HEK293 (cell line): ENCODE measurements at regions not wholly inside any gene's neighbourhood (a gene's known extent, or its start where the extent isn't known, plus 50 kb on each side); places are given as distances from the start of the nearest gene placed in this dataset.

Experiments
- CTCF ChIA-PET: fragments of 350-600 bp; formaldehyde crosslinking; extraction: SDS; loops from one replicate; lab custom pipeline; 2021; ENCODE audit warnings: antibody characterized with exemption; lab: Yijun Ruan, JAX
- POLR2A ChIA-PET: fragments of 300-600 bp; formaldehyde crosslinking; extraction: SDS; loops from one replicate; lab custom pipeline; 2020; ENCODE audit warnings: antibody characterized with exemption, inconsistent platforms; lab: Yijun Ruan, JAX
- H3K27ac ChIP-seq: fragments of 200-500 bp; sonication (Bioruptor generic); 2 replicates; pipeline ENCODE4 v1.5.1; 2014; ENCODE audit warnings: low read depth, low read length, control low read depth, inconsistent platforms; ENCODE audit errors: extremely low read depth
- H3K36me3 ChIP-seq, 2 experiments: fragments of 200-500 bp in 1 of 2; sonication (Bioruptor generic) in 1 of 2; 1 replicate in 1 of 2; 2 replicates in 1 of 2; pipeline ENCODE4 v1.5.1; 2014 to 2017; ENCODE audit warnings: inconsistent platforms in 2 of 2, low read length in 2 of 2; ENCODE audit not compliant: control insufficient read depth in 2 of 2, insufficient read depth in 1 of 2
- H3K4me1 ChIP-seq: fragments of 200-500 bp; sonication (Bioruptor generic); 2 replicates; pipeline ENCODE4 v1.5.1; 2014; ENCODE audit warnings: mild to moderate bottlenecking, low read length, inconsistent platforms; ENCODE audit not compliant: control insufficient read depth, insufficient read depth
- H3K4me3 ChIP-seq: 2 replicates; pipeline ENCODE4 v1.5.1; 2011; ENCODE audit warnings: low read depth, mild to moderate bottlenecking, control low read depth, low read length, moderate library complexity
- H3K9me3 ChIP-seq: fragments of 200-500 bp; sonication (Bioruptor generic); 2 replicates; pipeline ENCODE4 v1.5.1; 2014; ENCODE audit warnings: low read depth, low read length, inconsistent platforms; ENCODE audit not compliant: control insufficient read depth, insufficient read depth
- HOXA7 ChIP-seq: sonication (generic); formaldehyde crosslinking; IDR thresholded peaks from 2 replicates; pipeline ENCODE4 v1.8.1; 2022; ENCODE audit warnings: missing genetic modification reagents, borderline replicate concordance
- TCF7L2 ChIP-seq: IDR thresholded peaks from 2 replicates; pipeline ENCODE4 v1.6.1; 2011; ENCODE audit warnings: low read depth, mild to moderate bottlenecking, inconsistent platforms, low read length, moderate library complexity, borderline replicate concordance
- TRIM28 ChIP-seq: IDR thresholded peaks from 2 replicates; pipeline ENCODE4 v1.6.1; 2011; ENCODE audit warnings: low read length, control low read depth, borderline replicate concordance
- YY1 ChIP-seq: fragments of 450-650 bp; formaldehyde crosslinking; IDR thresholded peaks from 2 replicates; pipeline ENCODE4 v1.5.1; 2018; ENCODE audit warnings: missing biosample characterization, missing genetic modification characterization
- YY2 ChIP-seq: fragments of 450-650 bp; formaldehyde crosslinking; IDR thresholded peaks from 2 replicates; pipeline ENCODE4 v1.5.1; 2016; ENCODE audit warnings: missing biosample characterization, missing genetic modification characterization
- ZBTB20 ChIP-seq: fragments of 450-650 bp; formaldehyde crosslinking; IDR thresholded peaks from 2 replicates; pipeline ENCODE4 v1.5.1; 2016; ENCODE audit warnings: missing biosample characterization, missing genetic modification characterization
- ZFP69B ChIP-seq: fragments of 450-650 bp; formaldehyde crosslinking; IDR thresholded peaks from 2 replicates; pipeline ENCODE4 v1.5.1; 2016; ENCODE audit warnings: missing biosample characterization, missing genetic modification characterization
- ZNF114 ChIP-seq: fragments of 450-650 bp; formaldehyde crosslinking; IDR thresholded peaks from 2 replicates; pipeline ENCODE4 v1.5.0; 2017; ENCODE audit warnings: missing biosample characterization, missing genetic modification characterization
- ZNF121 ChIP-seq: fragments of 450-650 bp; formaldehyde crosslinking; IDR thresholded peaks from 2 replicates; pipeline ENCODE4 v1.5.1; 2016; ENCODE audit warnings: missing biosample characterization, missing genetic modification characterization
- ZNF174 ChIP-seq: fragments of 450-650 bp; formaldehyde crosslinking; IDR thresholded peaks from 2 replicates; pipeline ENCODE4 v1.5.0; 2017; ENCODE audit warnings: missing biosample characterization, mild to moderate bottlenecking, missing genetic modification characterization
- ZNF335 ChIP-seq: fragments of 450-650 bp; formaldehyde crosslinking; conservative IDR thresholded peaks from 2 replicates; pipeline ENCODE4 v1.5.1; 2016; ENCODE audit warnings: missing biosample characterization, missing genetic modification characterization
- ZNF510 ChIP-seq: fragments of 450-650 bp; formaldehyde crosslinking; IDR thresholded peaks from 2 replicates; pipeline ENCODE4 v1.5.1; 2018; ENCODE audit warnings: mild to moderate bottlenecking, missing genetic modification characterization, missing biosample characterization; ENCODE audit not compliant: insufficient replicate concordance
- ZNF548 ChIP-seq: fragments of 450-650 bp; formaldehyde crosslinking; IDR thresholded peaks from 2 replicates; pipeline ENCODE4 v1.5.1; 2016; ENCODE audit warnings: missing biosample characterization, missing genetic modification characterization
- ZNF571 ChIP-seq: fragments of 450-650 bp; formaldehyde crosslinking; IDR thresholded peaks from 2 replicates; pipeline ENCODE4 v1.5.0; 2017; ENCODE audit warnings: missing biosample characterization, missing genetic modification characterization
- ZNF600 ChIP-seq: fragments of 450-650 bp; formaldehyde crosslinking; IDR thresholded peaks from 2 replicates; pipeline ENCODE4 v1.5.1; 2016; ENCODE audit warnings: missing biosample characterization, missing genetic modification characterization
- ZNF701 ChIP-seq: fragments of 450-650 bp; formaldehyde crosslinking; IDR thresholded peaks from 2 replicates; pipeline ENCODE4 v1.5.1; 2016; ENCODE audit warnings: missing biosample characterization, missing genetic modification characterization
- ZNF776 ChIP-seq: fragments of 450-650 bp; formaldehyde crosslinking; IDR thresholded peaks from 2 replicates; pipeline ENCODE4 v1.5.0; 2017; ENCODE audit warnings: missing biosample characterization, missing genetic modification characterization, borderline replicate concordance
- ZNF791 ChIP-seq: fragments of 450-650 bp; formaldehyde crosslinking; IDR thresholded peaks from 2 replicates; pipeline ENCODE4 v1.5.1; 2016; ENCODE audit warnings: missing biosample characterization, missing genetic modification characterization
- ZXDB ChIP-seq: fragments of 450-650 bp; formaldehyde crosslinking; IDR thresholded peaks from 2 replicates; pipeline ENCODE4 v1.5.1; 2016; ENCODE audit warnings: missing biosample characterization, missing genetic modification characterization
- TF ChIP-seq, protein P1 (sequence below): fragments of 450-650 bp; formaldehyde crosslinking; IDR thresholded peaks from 2 replicates; pipeline ENCODE4 v1.5.1; 2017; ENCODE audit warnings: missing biosample characterization, missing genetic modification characterization
- TF ChIP-seq, protein P2 (sequence below): fragments of 450-650 bp; formaldehyde crosslinking; IDR thresholded peaks from 2 replicates; pipeline ENCODE4 v1.5.1; 2016; ENCODE audit warnings: missing biosample characterization, missing genetic modification characterization
- TF ChIP-seq, protein P3 (sequence below): fragments of 450-650 bp; formaldehyde crosslinking; IDR thresholded peaks from 2 replicates; pipeline ENCODE4 v1.5.1; 2016; ENCODE audit warnings: missing biosample characterization, missing genetic modification characterization
- TF ChIP-seq, protein P4 (sequence below): fragments of 450-650 bp; formaldehyde crosslinking; IDR thresholded peaks from 2 replicates; pipeline ENCODE4 v1.5.0; 2017; ENCODE audit warnings: missing biosample characterization, missing genetic modification characterization, borderline replicate concordance

DNA sequence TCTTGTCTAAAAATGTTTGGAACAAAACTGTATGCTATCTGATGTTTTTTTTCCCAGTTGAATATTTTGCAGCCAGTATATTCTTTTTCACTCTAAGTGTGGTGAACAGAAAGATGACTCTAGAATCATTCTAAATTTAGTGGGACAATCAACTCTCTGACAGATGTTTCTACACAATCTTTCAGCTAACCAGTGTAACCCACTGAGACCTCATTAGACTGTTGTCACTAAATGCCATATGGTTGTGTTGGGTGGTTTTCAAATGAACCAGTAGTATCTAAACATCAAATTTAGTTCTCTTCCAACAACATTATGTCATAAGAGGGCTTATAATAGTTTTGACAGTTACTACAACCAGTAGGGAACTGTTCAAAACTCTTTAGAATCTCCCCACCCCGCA lies 129.6 kb upstream of the PRLR start:
- Histone ChIP-seq H3K4me3 (no peak overlapping the region), H3K36me3 (no peaks in the 10 kb centered on the region), H3K9me3 (no peaks in the 10 kb centered on the region), H3K27ac (no peak overlapping the region), H3K4me1 (no peaks in the 10 kb centered on the region)
- ChIA-PET POLR2A (no interaction called here), CTCF (no interaction called here)
- TF ChIP-seq ZFP69B (tag by site-specific recombination): no peak

DNA sequence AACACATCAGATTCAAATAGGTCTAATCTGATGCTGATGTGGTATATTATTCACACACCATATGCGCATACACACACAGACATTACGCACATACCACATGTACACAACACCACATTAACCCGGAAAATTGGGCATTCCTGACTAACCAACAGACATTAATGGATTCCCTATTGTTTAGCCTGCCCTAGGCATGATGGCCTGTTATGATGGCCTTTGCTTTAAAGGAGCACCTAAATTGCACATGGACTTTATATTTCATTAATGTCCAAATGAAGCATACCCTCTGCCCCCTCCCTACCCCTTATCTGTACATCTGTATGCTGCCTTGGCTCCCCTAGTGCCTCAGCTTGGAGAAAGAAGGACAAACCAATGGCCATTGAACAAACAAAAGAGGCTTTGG lies 127.7 kb upstream of the PRLR start:
- Histone ChIP-seq H3K36me3 (no peaks in the 10 kb centered on the region), H3K9me3 (no peaks in the 10 kb centered on the region), H3K4me3 (no peak overlapping the region), H3K4me1 (no peaks in the 10 kb centered on the region), H3K27ac (no peak overlapping the region)
- TF ChIP-seq ZNF121 (no peak), ZNF776 (tag by site-specific recombination) (no peak), ZNF174 (tag by site-specific recombination) (no peak), ZNF791 (no peak), YY1 (tag by site-specific recombination) (no peak), ZNF571 (tag by site-specific recombination) (no peak), ZNF335 (tag by site-specific recombination) (no peak), HOXA7 (no peak), YY2 (tag by site-specific recombination) (no peak), ZXDB (no peak)
- TF ChIP-seq, protein P1, sequence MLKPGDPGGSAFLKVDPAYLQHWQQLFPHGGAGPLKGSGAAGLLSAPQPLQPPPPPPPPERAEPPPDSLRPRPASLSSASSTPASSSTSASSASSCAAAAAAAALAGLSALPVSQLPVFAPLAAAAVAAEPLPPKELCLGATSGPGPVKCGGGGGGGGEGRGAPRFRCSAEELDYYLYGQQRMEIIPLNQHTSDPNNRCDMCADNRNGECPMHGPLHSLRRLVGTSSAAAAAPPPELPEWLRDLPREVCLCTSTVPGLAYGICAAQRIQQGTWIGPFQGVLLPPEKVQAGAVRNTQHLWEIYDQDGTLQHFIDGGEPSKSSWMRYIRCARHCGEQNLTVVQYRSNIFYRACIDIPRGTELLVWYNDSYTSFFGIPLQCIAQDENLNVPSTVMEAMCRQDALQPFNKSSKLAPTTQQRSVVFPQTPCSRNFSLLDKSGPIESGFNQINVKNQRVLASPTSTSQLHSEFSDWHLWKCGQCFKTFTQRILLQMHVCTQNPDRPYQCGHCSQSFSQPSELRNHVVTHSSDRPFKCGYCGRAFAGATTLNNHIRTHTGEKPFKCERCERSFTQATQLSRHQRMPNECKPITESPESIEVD: no peak
- TF ChIP-seq, protein P2, sequence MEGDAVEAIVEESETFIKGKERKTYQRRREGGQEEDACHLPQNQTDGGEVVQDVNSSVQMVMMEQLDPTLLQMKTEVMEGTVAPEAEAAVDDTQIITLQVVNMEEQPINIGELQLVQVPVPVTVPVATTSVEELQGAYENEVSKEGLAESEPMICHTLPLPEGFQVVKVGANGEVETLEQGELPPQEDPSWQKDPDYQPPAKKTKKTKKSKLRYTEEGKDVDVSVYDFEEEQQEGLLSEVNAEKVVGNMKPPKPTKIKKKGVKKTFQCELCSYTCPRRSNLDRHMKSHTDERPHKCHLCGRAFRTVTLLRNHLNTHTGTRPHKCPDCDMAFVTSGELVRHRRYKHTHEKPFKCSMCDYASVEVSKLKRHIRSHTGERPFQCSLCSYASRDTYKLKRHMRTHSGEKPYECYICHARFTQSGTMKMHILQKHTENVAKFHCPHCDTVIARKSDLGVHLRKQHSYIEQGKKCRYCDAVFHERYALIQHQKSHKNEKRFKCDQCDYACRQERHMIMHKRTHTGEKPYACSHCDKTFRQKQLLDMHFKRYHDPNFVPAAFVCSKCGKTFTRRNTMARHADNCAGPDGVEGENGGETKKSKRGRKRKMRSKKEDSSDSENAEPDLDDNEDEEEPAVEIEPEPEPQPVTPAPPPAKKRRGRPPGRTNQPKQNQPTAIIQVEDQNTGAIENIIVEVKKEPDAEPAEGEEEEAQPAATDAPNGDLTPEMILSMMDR: no peak
- TF ChIP-seq, protein P3, sequence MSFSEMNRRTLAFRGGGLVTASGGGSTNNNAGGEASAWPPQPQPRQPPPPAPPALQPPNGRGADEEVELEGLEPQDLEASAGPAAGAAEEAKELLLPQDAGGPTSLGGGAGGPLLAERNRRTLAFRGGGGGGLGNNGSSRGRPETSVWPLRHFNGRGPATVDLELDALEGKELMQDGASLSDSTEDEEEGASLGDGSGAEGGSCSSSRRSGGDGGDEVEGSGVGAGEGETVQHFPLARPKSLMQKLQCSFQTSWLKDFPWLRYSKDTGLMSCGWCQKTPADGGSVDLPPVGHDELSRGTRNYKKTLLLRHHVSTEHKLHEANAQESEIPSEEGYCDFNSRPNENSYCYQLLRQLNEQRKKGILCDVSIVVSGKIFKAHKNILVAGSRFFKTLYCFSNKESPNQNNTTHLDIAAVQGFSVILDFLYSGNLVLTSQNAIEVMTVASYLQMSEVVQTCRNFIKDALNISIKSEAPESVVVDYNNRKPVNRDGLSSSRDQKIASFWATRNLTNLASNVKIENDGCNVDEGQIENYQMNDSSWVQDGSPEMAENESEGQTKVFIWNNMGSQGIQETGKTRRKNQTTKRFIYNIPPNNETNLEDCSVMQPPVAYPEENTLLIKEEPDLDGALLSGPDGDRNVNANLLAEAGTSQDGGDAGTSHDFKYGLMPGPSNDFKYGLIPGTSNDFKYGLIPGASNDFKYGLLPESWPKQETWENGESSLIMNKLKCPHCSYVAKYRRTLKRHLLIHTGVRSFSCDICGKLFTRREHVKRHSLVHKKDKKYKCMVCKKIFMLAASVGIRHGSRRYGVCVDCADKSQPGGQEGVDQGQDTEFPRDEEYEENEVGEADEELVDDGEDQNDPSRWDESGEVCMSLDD (tag by site-specific recombination): no peak
- ChIA-PET CTCF (interaction anchor here (0.6 kb wide), 1 partner anchor 33 kb away, joined by 4 read pairs; no protein-coding TSS in a partner anchor), POLR2A (no interaction called here)

DNA sequence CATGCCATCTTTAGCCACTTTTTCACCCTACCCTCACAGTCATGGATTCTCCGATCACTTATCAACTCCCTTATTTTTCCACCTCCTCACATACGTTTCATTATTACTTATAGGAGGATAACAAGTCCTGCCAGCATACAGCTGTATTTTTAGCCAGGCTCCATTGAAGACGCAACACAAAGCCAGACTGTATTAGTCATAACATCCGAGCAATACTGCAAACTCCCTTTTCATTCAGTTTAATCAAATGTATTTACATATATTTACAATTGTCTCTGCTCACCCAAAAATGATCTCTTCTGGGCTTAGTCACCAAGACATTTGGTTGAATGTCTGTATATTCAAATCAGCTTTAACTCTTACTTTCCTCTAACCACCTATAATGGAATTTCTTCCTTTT lies 126.4 kb upstream of the PRLR start:
- ChIA-PET POLR2A (no interaction called here), CTCF (no interaction called here)
- H3K4me3 ChIP-seq: no peak overlapping the region
- H3K9me3 ChIP-seq: no peaks in the 10 kb centered on the region
- H3K27ac ChIP-seq: no peak overlapping the region
- H3K36me3 ChIP-seq: no peaks in the 10 kb centered on the region
- H3K4me1 ChIP-seq: no peaks in the 10 kb centered on the region
- TF ChIP-seq ZNF548 (tag by site-specific recombination) (no peak), ZNF701 (tag by site-specific recombination) (no peak), ZNF114 (no peak), ZBTB20 (no peak), TRIM28 (no peak), ZNF510 (tag by site-specific recombination) (no peak), ZNF600 (tag by site-specific recombination) (no peak), TCF7L2 (no peak)
- TF ChIP-seq, protein P4, sequence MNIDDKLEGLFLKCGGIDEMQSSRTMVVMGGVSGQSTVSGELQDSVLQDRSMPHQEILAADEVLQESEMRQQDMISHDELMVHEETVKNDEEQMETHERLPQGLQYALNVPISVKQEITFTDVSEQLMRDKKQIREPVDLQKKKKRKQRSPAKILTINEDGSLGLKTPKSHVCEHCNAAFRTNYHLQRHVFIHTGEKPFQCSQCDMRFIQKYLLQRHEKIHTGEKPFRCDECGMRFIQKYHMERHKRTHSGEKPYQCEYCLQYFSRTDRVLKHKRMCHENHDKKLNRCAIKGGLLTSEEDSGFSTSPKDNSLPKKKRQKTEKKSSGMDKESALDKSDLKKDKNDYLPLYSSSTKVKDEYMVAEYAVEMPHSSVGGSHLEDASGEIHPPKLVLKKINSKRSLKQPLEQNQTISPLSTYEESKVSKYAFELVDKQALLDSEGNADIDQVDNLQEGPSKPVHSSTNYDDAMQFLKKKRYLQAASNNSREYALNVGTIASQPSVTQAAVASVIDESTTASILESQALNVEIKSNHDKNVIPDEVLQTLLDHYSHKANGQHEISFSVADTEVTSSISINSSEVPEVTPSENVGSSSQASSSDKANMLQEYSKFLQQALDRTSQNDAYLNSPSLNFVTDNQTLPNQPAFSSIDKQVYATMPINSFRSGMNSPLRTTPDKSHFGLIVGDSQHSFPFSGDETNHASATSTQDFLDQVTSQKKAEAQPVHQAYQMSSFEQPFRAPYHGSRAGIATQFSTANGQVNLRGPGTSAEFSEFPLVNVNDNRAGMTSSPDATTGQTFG: no peak
